ENCODE measurements at regions not wholly inside any gene's neighbourhood (a gene's known extent, or its start where the extent isn't known, plus 50 kb on each side); places are given as distances from the start of the nearest gene placed in this dataset.

- TF ChIP-seq STAT6 (CRISPR knock-in tag; conservative IDR thresholded peaks at IDR 0.05; ENCODE audit: low read depth) (no peak), USF2 (CRISPR knock-in tag; IDR thresholded peaks at IDR 0.05) (no peak), NFE2L1 (CRISPR knock-in tag; IDR thresholded peaks at IDR 0.05) (no peak), TP53 (CRISPR knock-in tag; IDR thresholded peaks at IDR 0.05) (no peak), ZNF219 (CRISPR knock-in tag; IDR thresholded peaks at IDR 0.05; ENCODE audit: borderline replicate concordance) (no peak)
Measured at GRCh38 chr17:72342061-72342460, 221.2 kb downstream of the SOX9 start (continued).

GRCh38 chr17:72342627-72343527 is 222.1 kb downstream of the SOX9 start:
- ATAC-seq (no peak), DNase-seq (ENCODE audit: low spot score) (no peak)
- no peak overlapping the region for H3K27ac Mint-ChIP-seq
- POLR2A ChIA-PET = no interaction called here
- peaks cover 7% of the 10 kb centered on the region for H3K4me1 Mint-ChIP-seq
- no peaks in the 10 kb centered on the region for H3K9me3 Mint-ChIP-seq
- no peaks in the 10 kb centered on the region for H3K36me3 Mint-ChIP-seq
- CTCF ChIA-PET = no interaction called here
- no peaks in the 10 kb centered on the region for H3K27me3 Mint-ChIP-seq (ENCODE audit: low read depth)
- H3K4me3 Mint-ChIP-seq = no peak overlapping the region
- TF ChIP-seq CDX4 (CRISPR knock-in tag; IDR thresholded peaks at IDR 0.05; ENCODE audit: borderline replicate concordance) (no peak), HMGA2 (CRISPR knock-in tag; IDR thresholded peaks at IDR 0.05) (no peak), IRF2 (CRISPR knock-in tag; IDR thresholded peaks at IDR 0.05; ENCODE audit: borderline replicate concordance, low read depth) (no peak), PRDM15 (CRISPR knock-in tag; IDR thresholded peaks at IDR 0.05) (no peak), NFE2L1 (CRISPR knock-in tag; IDR thresholded peaks at IDR 0.05) (no peak), ZNF532 (CRISPR knock-in tag; IDR thresholded peaks at IDR 0.05; ENCODE audit: borderline replicate concordance) (no peak), ZNF671 (CRISPR knock-in tag; IDR thresholded peaks at IDR 0.05) (no peak), E2F5 (CRISPR knock-in tag; IDR thresholded peaks at IDR 0.05) (no peak), E2F4 (CRISPR knock-in tag; IDR thresholded peaks at IDR 0.05; ENCODE audit: borderline replicate concordance, low read depth) (no peak), IRF1 (CRISPR knock-in tag; IDR thresholded peaks at IDR 0.05) (no peak), ATF2 (CRISPR knock-in tag; IDR thresholded peaks at IDR 0.05; ENCODE audit: borderline replicate concordance, low read depth) (no peak), GABPB1 (CRISPR knock-in tag; IDR thresholded peaks at IDR 0.05) (no peak), GRHL2 (CRISPR knock-in tag; IDR thresholded peaks at IDR 0.05; ENCODE audit: insufficient replicate concordance, severe bottlenecking) (no peak)

All from WTC11 (cell line).